HepG2 (cell line): ENCODE measurements at regions not wholly inside any gene's neighbourhood (a gene's known extent, or its start where the extent isn't known, plus 50 kb on each side); places are given as distances from the start of the nearest gene placed in this dataset.
A peak's percentile ranks its signal among the peaks of the same experiment; 100 is the strongest.

Experiments
- EEA1 ChIP-seq: sonication (generic); formaldehyde crosslinking; IDR thresholded peaks from 2 replicates; pipeline ENCODE4 v1.5.1; 2020; ENCODE audit warnings: mild to moderate bottlenecking, missing genetic modification reagents, borderline replicate concordance
- HOXA5 ChIP-seq: sonication (generic); formaldehyde crosslinking; IDR thresholded peaks from 2 replicates; pipeline ENCODE4 v1.4.0; 2020; ENCODE audit warnings: missing genetic modification reagents
- MAX ChIP-seq: IDR thresholded peaks from 2 replicates; pipeline ENCODE4 v1.6.1; 2012; ENCODE audit warnings: inconsistent platforms
- MEIS1 ChIP-seq: sonication (generic); formaldehyde crosslinking; IDR thresholded peaks from 2 replicates; pipeline ENCODE4 v1.9.0; 2021; ENCODE audit warnings: mild to moderate bottlenecking, missing genetic modification reagents, moderate library complexity, borderline replicate concordance
- MTF2 ChIP-seq: sonication (generic); formaldehyde crosslinking; IDR thresholded peaks from 2 replicates; pipeline ENCODE4 v1.5.0; 2020; ENCODE audit warnings: missing genetic modification reagents, borderline replicate concordance
- NFKBIZ ChIP-seq: IDR thresholded peaks from 2 replicates; pipeline ENCODE4 v1.6.1; 2018; ENCODE audit warnings: missing genetic modification reagents, missing compliant biosample characterization
- RARA ChIP-seq: IDR thresholded peaks from 2 replicates; pipeline ENCODE4 v1.6.1; 2016; ENCODE audit warnings: missing genetic modification reagents, missing compliant biosample characterization
- SP5 ChIP-seq: IDR thresholded peaks from 2 replicates; pipeline ENCODE4 v1.6.1; 2016; ENCODE audit warnings: low read depth, borderline replicate concordance
- STAT5B ChIP-seq: sonication (generic); formaldehyde crosslinking; IDR thresholded peaks from 2 replicates; pipeline ENCODE4 v1.4.0; 2020; ENCODE audit warnings: missing genetic modification reagents
- TBX2 ChIP-seq: sonication (generic); formaldehyde crosslinking; IDR thresholded peaks from 2 replicates; pipeline ENCODE4 v1.5.0; 2020; ENCODE audit warnings: missing genetic modification reagents, mild to moderate bottlenecking, borderline replicate concordance
- TERF1 ChIP-seq: sonication (generic); formaldehyde crosslinking; IDR thresholded peaks from 2 replicates; pipeline ENCODE4 v1.8.0; 2022; ENCODE audit warnings: mild to moderate bottlenecking, missing genetic modification reagents, moderate library complexity
- TRAFD1 ChIP-seq: sonication (generic); formaldehyde crosslinking; IDR thresholded peaks from 2 replicates; pipeline ENCODE4 v1.5.1; 2020; ENCODE audit warnings: missing genetic modification reagents, mild to moderate bottlenecking, borderline replicate concordance
- YEATS2 ChIP-seq: sonication (generic); formaldehyde crosslinking; IDR thresholded peaks from 2 replicates; pipeline ENCODE4 v1.4.0; 2020; ENCODE audit warnings: missing genetic modification reagents, borderline replicate concordance
- ZFP82 ChIP-seq: sonication (generic); formaldehyde crosslinking; IDR thresholded peaks from 2 replicates; pipeline ENCODE4 v1.5.1; 2020; ENCODE audit warnings: mild to moderate bottlenecking, missing genetic modification reagents, borderline replicate concordance
- ZNF382 ChIP-seq: sonication (generic); formaldehyde crosslinking; IDR thresholded peaks from 2 replicates; pipeline ENCODE4 v1.5.0; 2020; ENCODE audit warnings: missing genetic modification reagents, mild to moderate bottlenecking, borderline replicate concordance
- ZNF430 ChIP-seq: sonication (generic); formaldehyde crosslinking; IDR thresholded peaks from 2 replicates; pipeline ENCODE4 v1.9.0; 2021; ENCODE audit warnings: mild to moderate bottlenecking, missing genetic modification reagents
- ZNF510 ChIP-seq: sonication (generic); formaldehyde crosslinking; IDR thresholded peaks from 2 replicates; pipeline ENCODE4 v1.4.0; 2020; ENCODE audit warnings: low read depth, mild to moderate bottlenecking, missing genetic modification reagents
- ZNF639 ChIP-seq: conservative IDR thresholded peaks from 2 replicates; pipeline ENCODE4 v1.6.1; 2018; ENCODE audit warnings: missing genetic modification reagents
- ZNF709 ChIP-seq: sonication (generic); formaldehyde crosslinking; IDR thresholded peaks from 2 replicates; pipeline ENCODE4 v1.5.0; 2020; ENCODE audit warnings: mild to moderate bottlenecking, missing genetic modification reagents
- ZSCAN21 ChIP-seq: sonication (generic); formaldehyde crosslinking; IDR thresholded peaks from 2 replicates; pipeline ENCODE4 v1.8.0; 2022; ENCODE audit warnings: mild to moderate bottlenecking, missing genetic modification reagents, moderate library complexity, borderline replicate concordance
- ZSCAN9 ChIP-seq: IDR thresholded peaks from 2 replicates; pipeline ENCODE4 v1.6.1; 2016; ENCODE audit warnings: borderline replicate concordance
- TF ChIP-seq, protein P1 (sequence below): sonication (generic); formaldehyde crosslinking; IDR thresholded peaks from 2 replicates; pipeline ENCODE4 v1.5.0; 2020; ENCODE audit warnings: missing genetic modification reagents

DNA sequence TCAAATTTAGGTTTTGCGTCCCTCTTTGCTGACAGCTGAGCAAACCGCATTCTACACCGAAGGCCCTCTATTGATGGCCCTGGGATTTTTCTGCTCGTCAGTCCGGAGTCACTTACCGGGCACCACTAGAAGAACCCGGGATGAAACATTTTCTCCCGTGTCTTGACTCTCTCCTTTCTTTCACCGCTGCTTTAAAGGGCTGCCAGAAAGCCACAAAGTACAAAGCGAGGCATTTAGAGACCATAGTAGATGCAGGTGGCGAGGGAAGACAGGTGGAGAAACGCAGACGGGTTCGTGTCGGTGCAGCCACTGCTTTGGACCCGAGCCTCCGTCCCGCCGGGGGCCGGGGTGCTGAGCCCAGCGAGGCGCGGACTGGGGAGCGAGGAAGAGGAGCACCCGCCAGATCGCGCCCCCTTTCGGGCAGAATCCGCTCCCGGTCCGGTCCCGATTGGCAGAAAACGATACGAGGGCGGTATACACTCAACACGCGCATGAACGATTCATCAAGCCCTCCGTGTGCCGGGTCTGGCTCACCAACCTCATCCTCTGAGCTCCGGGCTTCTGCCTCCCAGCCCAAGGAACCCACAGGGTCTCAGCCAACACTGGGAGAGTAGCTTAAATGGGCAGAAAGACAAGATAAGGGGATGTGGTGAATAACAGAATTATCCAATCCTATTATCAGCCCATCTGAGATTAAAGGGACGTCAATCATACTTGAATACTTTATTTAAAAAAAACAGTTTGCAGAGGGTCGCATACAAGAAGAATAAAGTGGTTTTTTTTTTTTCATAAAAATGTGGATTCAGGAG lies 84.9 kb downstream of the TRIM27 start (continued):
- TF ChIP-seq MAX, result peak; percentile 74
- TF ChIP-seq, protein P1, sequence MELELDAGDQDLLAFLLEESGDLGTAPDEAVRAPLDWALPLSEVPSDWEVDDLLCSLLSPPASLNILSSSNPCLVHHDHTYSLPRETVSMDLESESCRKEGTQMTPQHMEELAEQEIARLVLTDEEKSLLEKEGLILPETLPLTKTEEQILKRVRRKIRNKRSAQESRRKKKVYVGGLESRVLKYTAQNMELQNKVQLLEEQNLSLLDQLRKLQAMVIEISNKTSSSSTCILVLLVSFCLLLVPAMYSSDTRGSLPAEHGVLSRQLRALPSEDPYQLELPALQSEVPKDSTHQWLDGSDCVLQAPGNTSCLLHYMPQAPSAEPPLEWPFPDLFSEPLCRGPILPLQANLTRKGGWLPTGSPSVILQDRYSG (CRISPR knock-in tag), result 0 out of 2 replicates have a peak, but pooled peaks have one; percentile 71
- TF ChIP-seq ZFP82 (CRISPR knock-in tag), result 0 out of 2 replicates have a peak, but pooled peaks have one; percentile 84
- TF ChIP-seq ZSCAN9 (CRISPR knock-in tag), result peak; percentile 15; the same call in 1 of the 2 replicates
- peak; percentile 77; the same call in 1 of the 2 replicates for TF ChIP-seq ZNF430 (CRISPR knock-in tag)
- TF ChIP-seq YEATS2, result no peak
- peak; percentile 76; the same call in 1 of the 2 replicates for TF ChIP-seq ZSCAN21 (CRISPR knock-in tag)
- 0 out of 2 replicates have a peak, but pooled peaks have one; percentile 28 for TF ChIP-seq TERF1 (CRISPR knock-in tag)
- 0 out of 2 replicates have a peak, but pooled peaks have one; percentile 42 for TF ChIP-seq ZNF639 (CRISPR knock-in tag)
- TF ChIP-seq NFKBIZ (CRISPR knock-in tag), result peak; percentile 54; the same call in 1 of the 2 replicates
- peak; percentile 36 for TF ChIP-seq RARA (CRISPR knock-in tag)
- TF ChIP-seq EEA1 (CRISPR knock-in tag), result no peak
- TF ChIP-seq MTF2, result peak; percentile 89; the same call in 1 of the 2 replicates
- TF ChIP-seq STAT5B (CRISPR knock-in tag), result peak; percentile 41; the same call in 1 of the 2 replicates
- peak; percentile 72; the same call in 1 of the 2 replicates for TF ChIP-seq TRAFD1 (CRISPR knock-in tag)
- TF ChIP-seq ZNF382 (CRISPR knock-in tag), result no peak
- no peak for TF ChIP-seq SP5
- peak; percentile 72; the same call in 1 of the 2 replicates for TF ChIP-seq TBX2 (CRISPR knock-in tag)
- TF ChIP-seq ZNF709 (CRISPR knock-in tag), result peak; percentile 64; the same call in 1 of the 2 replicates
- peak; percentile 88; the same call in 1 of the 2 replicates for TF ChIP-seq ZNF510 (CRISPR knock-in tag)
- TF ChIP-seq MEIS1 (CRISPR knock-in tag), result peak; percentile 84
- peak; percentile 81; the same call in 1 of the 2 replicates for TF ChIP-seq HOXA5 (CRISPR knock-in tag)
